ENCODE measurements at regions not wholly inside any gene's neighbourhood (a gene's known extent, or its start where the extent isn't known, plus 50 kb on each side); places are given as distances from the start of the nearest gene placed in this dataset.

- TF ChIP-seq EZH2 (IDR thresholded peaks at IDR 0.05; ENCODE audit: insufficient read depth, poor library complexity, severe bottlenecking) (no peak), EZH2phosphoT487 (IDR thresholded peaks at IDR 0.05; ENCODE audit: insufficient read depth, low read depth) (no peak)
Measured at GRCh38 chr2:56449449-56449860, 265.7 kb downstream of the CCDC85A start.

Data from GM23248 (cell line).